ENCODE measurements at regions not wholly inside any gene's neighbourhood (a gene's known extent, or its start where the extent isn't known, plus 50 kb on each side); places are given as distances from the start of the nearest gene placed in this dataset.

- Histone ChIP-seq H3K9me3 (ENCODE audit: control insufficient read depth, low read depth, low read length) (no peaks in the 10 kb centered on the region), H3K36me3 (ENCODE audit: control insufficient read depth, insufficient read depth, low read length) (no peaks in the 10 kb centered on the region), H3K27me3 (ENCODE audit: control insufficient read depth, insufficient read depth, low read length) (no peaks in the 10 kb centered on the region), H3K4me3 (ENCODE audit: low read length) (no peak overlapping the region), H3K27ac (ENCODE audit: low read length) (no peak overlapping the region), H3K4me1 (ENCODE audit: control insufficient read depth, insufficient read depth, low read length) (no peaks in the 10 kb centered on the region)
- no peak for DNase-seq
- no CpG with 5 or more reads among the region's 9 CpGs for WGBS (ENCODE audit: insufficient coverage, low lambda C conversion rate)
These were observed 307.9 kb upstream of the F9 start for GRCh38 chrX:139222511-139223200.

GRCh38 chrX:139213241-139213709 is 317.3 kb upstream of the F9 start:
- Histone ChIP-seq H3K4me1 (ENCODE audit: control insufficient read depth, insufficient read depth, low read length) (no peaks in the 10 kb centered on the region), H3K27me3 (ENCODE audit: control insufficient read depth, insufficient read depth, low read length) (no peaks in the 10 kb centered on the region), H3K36me3 (ENCODE audit: control insufficient read depth, insufficient read depth, low read length) (no peaks in the 10 kb centered on the region), H3K27ac (ENCODE audit: low read length) (no peak overlapping the region), H3K4me3 (ENCODE audit: low read length) (no peak overlapping the region), H3K9me3 (ENCODE audit: control insufficient read depth, low read depth, low read length) (no peaks in the 10 kb centered on the region)
- WGBS (ENCODE audit: insufficient coverage, low lambda C conversion rate) = no CpG with 5 or more reads among the region's 3 CpGs
- no peak for DNase-seq

DNA sequence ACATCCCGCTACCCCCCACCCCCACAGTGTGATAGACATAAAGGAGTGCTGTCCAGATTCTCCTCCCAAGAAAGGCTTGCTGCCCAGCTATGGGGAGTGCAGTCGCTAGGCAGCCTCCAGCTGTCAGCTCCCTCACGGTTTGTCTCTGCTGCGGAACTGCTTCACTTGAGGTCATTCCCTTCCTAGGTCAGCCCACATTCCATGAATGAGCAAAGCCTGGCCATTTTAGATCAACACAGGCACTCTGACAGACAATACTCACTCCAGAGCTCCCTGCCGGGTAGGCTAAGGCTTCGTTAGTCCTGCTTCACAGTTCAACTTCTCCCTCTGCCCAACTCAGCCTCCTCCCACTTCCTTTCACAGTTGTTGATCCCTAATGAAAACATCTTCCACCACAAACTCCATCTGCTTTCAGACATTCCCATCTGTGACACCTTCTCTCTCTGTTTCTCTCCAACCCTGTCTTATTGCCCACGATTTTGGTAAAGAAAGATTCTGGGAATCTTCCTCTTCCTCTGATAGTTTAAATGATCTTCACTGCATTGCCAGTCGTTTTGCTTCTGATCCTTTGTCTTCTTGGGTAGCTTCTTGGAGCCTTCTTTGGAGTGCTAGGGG is 318.9 kb upstream of the F9 start:
- no peaks in the 10 kb centered on the region for H3K4me1 ChIP-seq (ENCODE audit: control insufficient read depth, insufficient read depth, low read length)
- H3K9me3 ChIP-seq (ENCODE audit: control insufficient read depth, low read depth, low read length) = no peaks in the 10 kb centered on the region
- H3K27ac ChIP-seq (ENCODE audit: low read length) = no peak overlapping the region
- DNase-seq = no peak
- H3K36me3 ChIP-seq (ENCODE audit: control insufficient read depth, insufficient read depth, low read length) = no peaks in the 10 kb centered on the region
- 0% methylated on average over 1 of the region's 8 CpGs for WGBS (ENCODE audit: insufficient coverage, low lambda C conversion rate)
- H3K27me3 ChIP-seq (ENCODE audit: control insufficient read depth, insufficient read depth, low read length) = peaks cover 5% of the 10 kb centered on the region
- no peak overlapping the region for H3K4me3 ChIP-seq (ENCODE audit: low read length)

- Histone ChIP-seq H3K4me3 (ENCODE audit: low read length) (no peak overlapping the region), H3K27me3 (ENCODE audit: control insufficient read depth, insufficient read depth, low read length) (peaks cover 23% of the 10 kb centered on the region)
- WGBS (ENCODE audit: insufficient coverage, low lambda C conversion rate) = no CpG with 5 or more reads among the region's 5 CpGs
These were observed 321.2 kb upstream of the F9 start for GRCh38 chrX:139209342-139209741.

GRCh38 chrX:139207655-139208054 is 322.9 kb upstream of the F9 start:
- Histone ChIP-seq H3K27ac (ENCODE audit: low read length) (no peak overlapping the region), H3K36me3 (ENCODE audit: control insufficient read depth, insufficient read depth, low read length) (no peaks in the 10 kb centered on the region), H3K4me3 (ENCODE audit: low read length) (no peak overlapping the region), H3K27me3 (ENCODE audit: control insufficient read depth, insufficient read depth, low read length) (peaks cover 35% of the 10 kb centered on the region), H3K4me1 (ENCODE audit: control insufficient read depth, insufficient read depth, low read length) (no peaks in the 10 kb centered on the region), H3K9me3 (ENCODE audit: control insufficient read depth, low read depth, low read length) (peaks cover 3% of the 10 kb centered on the region)
- DNase-seq = no peak

More at GRCh38 chrX:139209342-139209741, 321.2 kb upstream of the F9 start:
- Histone ChIP-seq H3K27ac (ENCODE audit: low read length) (no peak overlapping the region), H3K9me3 (ENCODE audit: control insufficient read depth, low read depth, low read length) (no peaks in the 10 kb centered on the region), H3K4me1 (ENCODE audit: control insufficient read depth, insufficient read depth, low read length) (no peaks in the 10 kb centered on the region), H3K36me3 (ENCODE audit: control insufficient read depth, insufficient read depth, low read length) (no peaks in the 10 kb centered on the region)
- DNase-seq = no peak

- H3K27me3 ChIP-seq (ENCODE audit: control insufficient read depth, insufficient read depth, low read length) = peaks cover 40% of the 10 kb centered on the region
- H3K4me1 ChIP-seq (ENCODE audit: control insufficient read depth, insufficient read depth, low read length) = no peaks in the 10 kb centered on the region
- DNase-seq = no peak
- no CpG with 5 or more reads among the region's 3 CpGs for WGBS (ENCODE audit: insufficient coverage, low lambda C conversion rate)
- no peaks in the 10 kb centered on the region for H3K36me3 ChIP-seq (ENCODE audit: control insufficient read depth, insufficient read depth, low read length)
- no peak overlapping the region for H3K27ac ChIP-seq (ENCODE audit: low read length)
- no peak overlapping the region for H3K4me3 ChIP-seq (ENCODE audit: low read length)
- peaks cover 3% of the 10 kb centered on the region for H3K9me3 ChIP-seq (ENCODE audit: control insufficient read depth, low read depth, low read length)
These were observed 323.6 kb upstream of the F9 start for GRCh38 chrX:139206914-139207313.

DNA sequence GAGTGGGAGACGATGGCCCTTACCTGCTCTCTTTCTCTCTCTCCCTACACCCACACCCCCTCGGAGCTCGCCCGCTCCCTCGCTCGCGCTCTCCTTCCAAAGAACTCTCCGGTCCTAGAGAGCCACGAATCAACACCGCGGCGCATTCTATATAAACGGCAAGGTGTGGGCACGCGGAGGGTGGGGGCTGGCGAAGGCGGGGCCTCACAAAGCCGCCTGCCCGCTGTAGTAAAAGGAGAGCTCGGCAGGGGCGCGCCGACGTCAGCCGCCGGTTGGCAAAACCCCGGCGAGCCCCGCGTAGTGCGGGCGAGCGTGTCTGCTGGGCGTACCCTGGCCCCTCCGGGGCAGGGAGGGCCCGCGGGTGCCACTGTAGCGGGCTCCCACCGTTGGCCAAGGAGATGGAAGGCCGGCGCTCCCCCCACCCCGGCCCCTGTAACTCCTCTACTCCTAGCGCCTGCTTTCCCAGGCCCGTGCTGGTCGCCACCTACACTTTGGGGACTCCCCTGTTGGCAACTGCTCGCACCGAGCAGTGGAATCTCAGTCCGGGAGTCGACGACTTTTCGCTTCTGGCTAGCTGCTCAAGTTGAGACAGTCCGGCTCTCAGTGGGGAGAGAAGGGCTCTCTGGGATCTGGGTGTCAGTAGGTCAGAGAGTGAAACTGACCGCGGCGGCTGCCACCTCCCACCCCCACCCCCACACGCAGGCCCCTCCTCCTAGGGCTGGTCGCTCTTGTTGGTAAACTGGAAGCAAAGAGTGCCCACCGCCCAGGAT is 325.5 kb upstream of the F9 start:
- no CpG with 5 or more reads among the region's 58 CpGs for WGBS (ENCODE audit: insufficient coverage, low lambda C conversion rate)
- H3K27me3 ChIP-seq (ENCODE audit: control insufficient read depth, insufficient read depth, low read length) = peaks cover 40% of the 10 kb centered on the region
- no peaks in the 10 kb centered on the region for H3K4me1 ChIP-seq (ENCODE audit: control insufficient read depth, insufficient read depth, low read length)
- H3K27ac ChIP-seq (ENCODE audit: low read length) = no peak overlapping the region
- H3K4me3 ChIP-seq (ENCODE audit: low read length) = peak overlapping the region; percentile 33
- no peaks in the 10 kb centered on the region for H3K36me3 ChIP-seq (ENCODE audit: control insufficient read depth, insufficient read depth, low read length)
- DNase-seq = peak in 1 of 2 donors; percentile 18
- H3K9me3 ChIP-seq (ENCODE audit: control insufficient read depth, low read depth, low read length) = peaks cover 3% of the 10 kb centered on the region

DNA sequence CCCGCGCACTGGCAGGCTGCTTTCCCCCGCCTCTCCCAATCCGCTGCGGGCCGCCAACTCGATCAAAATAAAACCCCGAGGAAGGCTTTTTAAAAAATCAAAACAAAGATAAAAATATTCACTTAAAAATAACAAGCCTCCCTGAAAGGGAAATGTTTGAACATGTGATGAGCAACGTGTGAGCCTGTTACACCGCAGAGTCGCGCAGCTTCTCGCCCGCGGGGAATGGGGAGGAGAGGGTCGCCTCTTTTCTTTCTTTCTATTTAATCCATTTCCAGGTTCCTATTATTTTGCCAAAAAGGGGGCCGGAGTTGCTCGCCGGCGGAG is 326.0 kb upstream of the F9 start:
- Histone ChIP-seq H3K4me1 (ENCODE audit: control insufficient read depth, insufficient read depth, low read length) (no peaks in the 10 kb centered on the region), H3K27ac (ENCODE audit: low read length) (no peak overlapping the region), H3K27me3 (ENCODE audit: control insufficient read depth, insufficient read depth, low read length) (peaks cover 40% of the 10 kb centered on the region), H3K9me3 (ENCODE audit: control insufficient read depth, low read depth, low read length) (peaks cover 3% of the 10 kb centered on the region), H3K4me3 (ENCODE audit: low read length) (peak overlapping the region; percentile 33), H3K36me3 (ENCODE audit: control insufficient read depth, insufficient read depth, low read length) (no peaks in the 10 kb centered on the region)
- WGBS (ENCODE audit: insufficient coverage, low lambda C conversion rate) = no CpG with 5 or more reads among the region's 20 CpGs
- no peak for DNase-seq

- Histone ChIP-seq H3K9me3 (ENCODE audit: control insufficient read depth, low read depth, low read length) (peaks cover 3% of the 10 kb centered on the region), H3K4me1 (ENCODE audit: control insufficient read depth, insufficient read depth, low read length) (no peaks in the 10 kb centered on the region), H3K27me3 (ENCODE audit: control insufficient read depth, insufficient read depth, low read length) (peaks cover 40% of the 10 kb centered on the region), H3K4me3 (ENCODE audit: low read length) (peak overlapping the region; percentile 26), H3K36me3 (ENCODE audit: control insufficient read depth, insufficient read depth, low read length) (no peaks in the 10 kb centered on the region), H3K27ac (ENCODE audit: low read length) (no peak overlapping the region)
- WGBS (ENCODE audit: insufficient coverage, low lambda C conversion rate) = no CpG with 5 or more reads among the region's 99 CpGs
- DNase-seq = peak in 1 of 2 donors; percentile 6
These were observed 326.6 kb upstream of the F9 start for GRCh38 chrX:139203651-139204570.

All from large intestine (tissue), 3 donors.